ENCODE measurements at regions not wholly inside any gene's neighbourhood (a gene's known extent, or its start where the extent isn't known, plus 50 kb on each side); places are given as distances from the start of the nearest gene placed in this dataset.

DNA sequence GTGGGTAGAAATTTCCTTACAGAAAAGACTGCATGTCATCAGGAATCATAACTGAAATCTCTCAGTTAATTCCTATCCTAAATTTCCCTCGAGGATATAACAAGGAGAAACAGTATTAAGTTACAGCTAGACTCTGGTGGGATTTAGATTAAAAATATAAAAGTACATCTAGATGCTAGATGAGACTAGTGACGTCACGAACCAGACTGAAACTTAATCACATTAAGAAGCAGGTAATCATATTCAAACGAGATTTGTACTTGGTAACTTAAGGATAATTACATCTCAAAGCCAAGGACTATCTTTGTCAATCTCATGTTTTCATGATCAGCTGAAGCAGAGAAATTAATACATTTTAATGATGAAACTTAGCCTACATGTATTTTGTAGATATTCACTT is 130.6 kb downstream of the MTNR1A start:
- intact Hi-C loops (cut with micrococcal nuclease) = no loop called here
- Histone ChIP-seq H3K4me3 (replicated peaks in 1 of 2; ENCODE audit: low read depth in 1 of 2, low read length in 2 of 2) (no peak overlapping the region), H3K9me2 (ENCODE audit: insufficient read depth) (no peaks in the 10 kb centered on the region), H3K36me3 (ENCODE audit: control insufficient read depth in 1 of 2, insufficient read depth in 2 of 2, low read length in 2 of 2) (no peaks in the 10 kb centered on the region), H3K9ac (ENCODE audit: low read length) (no peak overlapping the region), H3K4me2 (ENCODE audit: low read length) (no peak overlapping the region), H3K27ac (ENCODE audit: low read depth, low read length) (no peak overlapping the region), H3K79me2 (ENCODE audit: insufficient read depth, low read length) (no peaks in the 10 kb centered on the region), H4K20me1 (ENCODE audit: insufficient read depth) (no peaks in the 10 kb centered on the region), H2AFZ (ENCODE audit: low read depth, low read length, poor library complexity, severe bottlenecking) (no peak overlapping the region), H3K4me1 (ENCODE audit: control insufficient read depth in 1 of 2, insufficient read depth in 2 of 2, low read length in 2 of 2) (no peaks in the 10 kb centered on the region), H3K9me3 (ENCODE audit: control insufficient read depth in 1 of 2, insufficient read depth in 1 of 2, low read depth in 1 of 2, low read length in 2 of 2) (no peaks in the 10 kb centered on the region), H3K27me3 (ENCODE audit: insufficient read depth, low read length) (0 out of 2 replicates have a peak, but pooled peaks cover 5% of the 10 kb centered on the region)
- BruUV-seq (replicated peaks) = no TSS peak
- TF ChIP-seq SP1 (IDR thresholded peaks at IDR 0.05; ENCODE audit: low read depth) = no peak
- TF ChIP-seq ZFX (IDR thresholded peaks at IDR 0.05) = no peak
- TF ChIP-seq ELF1 (IDR thresholded peaks at IDR 0.05; ENCODE audit: borderline replicate concordance, low read depth) = no peak
- no peak for TF ChIP-seq POLR2AphosphoS5 (IDR thresholded peaks at IDR 0.05; ENCODE audit: low read depth, low read length)
- no peak for TF ChIP-seq ZBTB33 (IDR thresholded peaks at IDR 0.05; ENCODE audit: extremely low read depth, insufficient replicate concordance, low read length)
- TF ChIP-seq EZH2 (IDR thresholded peaks at IDR 0.05) = no peak
- TF ChIP-seq TCF7L2 (IDR thresholded peaks at IDR 0.05; ENCODE audit: borderline replicate concordance, extremely low read depth, insufficient read depth, insufficient read length) = no peak
- TF ChIP-seq SRF (IDR thresholded peaks at IDR 0.05; ENCODE audit: low read depth) = no peak
- TF ChIP-seq POLR2A (IDR thresholded peaks at IDR 0.05; ENCODE audit: borderline replicate concordance, extremely low read depth, insufficient read depth, insufficient read length) = no peak
- TF ChIP-seq FOSL1 (IDR thresholded peaks at IDR 0.05; ENCODE audit: low read depth) = no peak
- no peak for TF ChIP-seq ATF3 (IDR thresholded peaks at IDR 0.05)
- TF ChIP-seq EGR1 (IDR thresholded peaks at IDR 0.05; ENCODE audit: low read depth) = no peak
- TF ChIP-seq, protein P1, sequence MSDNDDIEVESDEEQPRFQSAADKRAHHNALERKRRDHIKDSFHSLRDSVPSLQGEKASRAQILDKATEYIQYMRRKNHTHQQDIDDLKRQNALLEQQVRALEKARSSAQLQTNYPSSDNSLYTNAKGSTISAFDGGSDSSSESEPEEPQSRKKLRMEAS (IDR thresholded peaks at IDR 0.05) = no peak
- TF ChIP-seq CTCF (IDR thresholded peaks at IDR 0.05 in 2 of 3, conservative IDR thresholded peaks at IDR 0.05 in 1 of 3; ENCODE audit: borderline replicate concordance in 1 of 3, insufficient read depth in 1 of 3, low read depth in 2 of 3, low read length in 2 of 3) = no peak
- no peak for TF ChIP-seq CEBPB (IDR thresholded peaks at IDR 0.05; ENCODE audit: low read depth)
- no peak for TF ChIP-seq JUND (IDR thresholded peaks at IDR 0.05)
- TF ChIP-seq CBX3 (IDR thresholded peaks at IDR 0.05; ENCODE audit: low read depth) = no peak
- TF ChIP-seq, protein P2, sequence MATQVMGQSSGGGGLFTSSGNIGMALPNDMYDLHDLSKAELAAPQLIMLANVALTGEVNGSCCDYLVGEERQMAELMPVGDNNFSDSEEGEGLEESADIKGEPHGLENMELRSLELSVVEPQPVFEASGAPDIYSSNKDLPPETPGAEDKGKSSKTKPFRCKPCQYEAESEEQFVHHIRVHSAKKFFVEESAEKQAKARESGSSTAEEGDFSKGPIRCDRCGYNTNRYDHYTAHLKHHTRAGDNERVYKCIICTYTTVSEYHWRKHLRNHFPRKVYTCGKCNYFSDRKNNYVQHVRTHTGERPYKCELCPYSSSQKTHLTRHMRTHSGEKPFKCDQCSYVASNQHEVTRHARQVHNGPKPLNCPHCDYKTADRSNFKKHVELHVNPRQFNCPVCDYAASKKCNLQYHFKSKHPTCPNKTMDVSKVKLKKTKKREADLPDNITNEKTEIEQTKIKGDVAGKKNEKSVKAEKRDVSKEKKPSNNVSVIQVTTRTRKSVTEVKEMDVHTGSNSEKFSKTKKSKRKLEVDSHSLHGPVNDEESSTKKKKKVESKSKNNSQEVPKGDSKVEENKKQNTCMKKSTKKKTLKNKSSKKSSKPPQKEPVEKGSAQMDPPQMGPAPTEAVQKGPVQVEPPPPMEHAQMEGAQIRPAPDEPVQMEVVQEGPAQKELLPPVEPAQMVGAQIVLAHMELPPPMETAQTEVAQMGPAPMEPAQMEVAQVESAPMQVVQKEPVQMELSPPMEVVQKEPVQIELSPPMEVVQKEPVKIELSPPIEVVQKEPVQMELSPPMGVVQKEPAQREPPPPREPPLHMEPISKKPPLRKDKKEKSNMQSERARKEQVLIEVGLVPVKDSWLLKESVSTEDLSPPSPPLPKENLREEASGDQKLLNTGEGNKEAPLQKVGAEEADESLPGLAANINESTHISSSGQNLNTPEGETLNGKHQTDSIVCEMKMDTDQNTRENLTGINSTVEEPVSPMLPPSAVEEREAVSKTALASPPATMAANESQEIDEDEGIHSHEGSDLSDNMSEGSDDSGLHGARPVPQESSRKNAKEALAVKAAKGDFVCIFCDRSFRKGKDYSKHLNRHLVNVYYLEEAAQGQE (IDR thresholded peaks at IDR 0.05; ENCODE audit: low read depth) = no peak
- POLR2A ChIA-PET = no interaction called here
- DNase-seq (ENCODE audit: low read depth, low spot score) (no peak), ATAC-seq (no peak)
- RAD21 ChIA-PET (ENCODE audit: low non-redundant PET in 1 of 2, low total read pairs in 2 of 2, uncharacterized antibody in 2 of 2, unreplicated experiment in 2 of 2) = no interaction called here
- CTCF ChIA-PET = no interaction called here

Data from HCT116 (cell line).